H1 (cell line): ENCODE measurements at regions not wholly inside any gene's neighbourhood (a gene's known extent, or its start where the extent isn't known, plus 50 kb on each side); places are given as distances from the start of the nearest gene placed in this dataset.

Experiments used
- CHD2 ChIP-seq: IDR thresholded peaks from 2 replicates; pipeline ENCODE4 v1.6.1; 2012; ENCODE audit warnings: low read length, improper control_type of control experiment
- CREB1 ChIP-seq: IDR thresholded peaks from 2 replicates; pipeline ENCODE4 v1.6.1; 2012; ENCODE audit warnings: inconsistent platforms
- CTBP2 ChIP-seq: IDR thresholded peaks from 2 replicates; pipeline ENCODE4 v1.7.0; 2011; ENCODE audit warnings: borderline replicate concordance, mild to moderate bottlenecking, moderate library complexity, mixed read lengths, low read length; ENCODE audit not compliant: insufficient read depth, insufficient read length
- EZH2 ChIP-seq: fragments of 200-600 bp; sonication (generic); IDR thresholded peaks from 2 replicates; pipeline ENCODE4 v1.7.1; 2012; ENCODE audit warnings: low read depth, mild to moderate bottlenecking, moderate library complexity, low read length, inconsistent platforms; ENCODE audit not compliant: severe bottlenecking
- GABPA ChIP-seq: IDR thresholded peaks from 2 replicates; pipeline ENCODE4 v1.6.1; 2011; ENCODE audit warnings: mild to moderate bottlenecking, low read length, moderate library complexity, borderline replicate concordance; ENCODE audit not compliant: insufficient read depth
- NRF1 ChIP-seq: IDR thresholded peaks from 2 replicates; pipeline ENCODE4 v1.6.1; 2011; ENCODE audit warnings: mild to moderate bottlenecking, low read depth, low read length, improper control_type of control experiment
- SRF ChIP-seq: IDR thresholded peaks from 2 replicates; pipeline ENCODE4 v1.6.1; 2011; ENCODE audit warnings: mild to moderate bottlenecking, low read depth, low read length, moderate library complexity

GRCh38 chr3:144294659-144295538 lies 323.3 kb downstream of the DIPK2A start (continued):
- TF ChIP-seq EZH2, result no peak
- no peak for TF ChIP-seq CHD2
- TF ChIP-seq SRF, result no peak
- TF ChIP-seq GABPA, result no peak
- TF ChIP-seq CREB1, result no peak
- no peak for TF ChIP-seq NRF1
- no peak for TF ChIP-seq CTBP2
